Hepatocyte (in vitro differentiated cells): ENCODE measurements at regions not wholly inside any gene's neighbourhood (a gene's known extent, or its start where the extent isn't known, plus 50 kb on each side); places are given as distances from the start of the nearest gene placed in this dataset.

Experiments
- EZH2 ChIP-seq: fragments of 200-600 bp; sonication (generic); IDR thresholded peaks from 2 replicates; pipeline ENCODE4 v1.6.1; 2016; ENCODE audit warnings: antibody characterized with exemption, mild to moderate bottlenecking, borderline replicate concordance
- EZH2phosphoT487 ChIP-seq: fragments of 200-600 bp; sonication (generic); IDR thresholded peaks from one replicate; pipeline ENCODE4 v1.6.1; 2018; ENCODE audit warnings: antibody characterized with exemption, mild to moderate bottlenecking, low read depth, moderate library complexity; ENCODE audit not compliant: unreplicated experiment, severe bottlenecking
- TF ChIP-seq, protein P1 (sequence below): fragments of 200-600 bp; sonication (generic); IDR thresholded peaks from 2 replicates; pipeline ENCODE4 v1.5.1; 2016; ENCODE audit warnings: antibody characterized with exemption, mild to moderate bottlenecking; ENCODE audit not compliant: poor library complexity

GRCh38 chr4:28788929-28789490 lies 1928.4 kb downstream of the STIM2 start:
- TF ChIP-seq EZH2phosphoT487 (no peak), EZH2 (no peak)
- TF ChIP-seq, protein P1, sequence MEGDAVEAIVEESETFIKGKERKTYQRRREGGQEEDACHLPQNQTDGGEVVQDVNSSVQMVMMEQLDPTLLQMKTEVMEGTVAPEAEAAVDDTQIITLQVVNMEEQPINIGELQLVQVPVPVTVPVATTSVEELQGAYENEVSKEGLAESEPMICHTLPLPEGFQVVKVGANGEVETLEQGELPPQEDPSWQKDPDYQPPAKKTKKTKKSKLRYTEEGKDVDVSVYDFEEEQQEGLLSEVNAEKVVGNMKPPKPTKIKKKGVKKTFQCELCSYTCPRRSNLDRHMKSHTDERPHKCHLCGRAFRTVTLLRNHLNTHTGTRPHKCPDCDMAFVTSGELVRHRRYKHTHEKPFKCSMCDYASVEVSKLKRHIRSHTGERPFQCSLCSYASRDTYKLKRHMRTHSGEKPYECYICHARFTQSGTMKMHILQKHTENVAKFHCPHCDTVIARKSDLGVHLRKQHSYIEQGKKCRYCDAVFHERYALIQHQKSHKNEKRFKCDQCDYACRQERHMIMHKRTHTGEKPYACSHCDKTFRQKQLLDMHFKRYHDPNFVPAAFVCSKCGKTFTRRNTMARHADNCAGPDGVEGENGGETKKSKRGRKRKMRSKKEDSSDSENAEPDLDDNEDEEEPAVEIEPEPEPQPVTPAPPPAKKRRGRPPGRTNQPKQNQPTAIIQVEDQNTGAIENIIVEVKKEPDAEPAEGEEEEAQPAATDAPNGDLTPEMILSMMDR: no peak
